ENCODE measurements at regions not wholly inside any gene's neighbourhood (a gene's known extent, or its start where the extent isn't known, plus 50 kb on each side); places are given as distances from the start of the nearest gene placed in this dataset.
"Not testable (repeated sequence)": the region's sequence is repeated elsewhere in the genome, so short reads cannot be mapped to it uniquely, and the experiment has no call there.

DNA sequence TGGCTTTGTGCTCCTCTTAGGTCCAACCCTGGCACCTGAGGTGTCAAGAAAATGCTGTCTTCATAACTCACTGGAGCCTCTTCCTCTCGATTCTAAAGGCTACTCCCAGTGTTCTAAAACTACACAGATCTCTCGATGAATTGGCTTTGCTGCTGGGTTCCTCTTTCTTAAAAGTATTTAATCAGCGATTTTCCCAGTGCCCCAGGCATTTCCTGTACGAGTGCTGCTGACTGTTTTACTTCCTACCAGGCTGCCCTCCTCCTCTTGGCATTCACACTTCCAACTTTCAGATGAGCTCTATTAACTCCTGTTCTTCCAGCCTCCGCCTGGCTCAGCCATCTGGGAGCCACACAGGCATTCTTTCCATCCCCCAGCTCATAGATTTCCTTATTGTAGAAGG lies 95.6 kb upstream of the IKBKE start:
- TF ChIP-seq ZNF234 (CRISPR knock-in tag; conservative IDR thresholded peaks at IDR 0.05); ARNTL (CRISPR knock-in tag; IDR thresholded peaks at IDR 0.05); CBX5 (CRISPR knock-in tag; IDR thresholded peaks at IDR 0.05; ENCODE audit: borderline replicate concordance); ZNF530 (CRISPR knock-in tag; IDR thresholded peaks at IDR 0.05; ENCODE audit: low read depth); ZMAT3 (CRISPR knock-in tag; conservative IDR thresholded peaks at IDR 0.05); SP1 (IDR thresholded peaks at IDR 0.05); SP1 (CRISPR knock-in tag; IDR thresholded peaks at IDR 0.05); ETV5 (CRISPR knock-in tag; IDR thresholded peaks at IDR 0.05; ENCODE audit: borderline replicate concordance); KMT2B (CRISPR knock-in tag; IDR thresholded peaks at IDR 0.05); FOXK2 (IDR thresholded peaks at IDR 0.05); HOXA9 (CRISPR knock-in tag; IDR thresholded peaks at IDR 0.05; ENCODE audit: borderline replicate concordance); RBM22 (optimal IDR thresholded peaks at IDR 0.05; ENCODE audit: low read length); IKZF1 (IDR thresholded peaks at IDR 0.05); POGZ (CRISPR knock-in tag; IDR thresholded peaks at IDR 0.05): not testable (repeated sequence)
- TF ChIP-seq, protein P1, sequence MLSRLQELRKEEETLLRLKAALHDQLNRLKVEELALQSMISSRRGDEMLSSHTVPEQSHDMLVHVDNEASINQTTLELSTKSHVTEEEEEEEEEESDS (CRISPR knock-in tag; IDR thresholded peaks at IDR 0.05; ENCODE audit: borderline replicate concordance) = not testable (repeated sequence)

All from HepG2 (cell line).